ENCODE measurements at regions not wholly inside any gene's neighbourhood (a gene's known extent, or its start where the extent isn't known, plus 50 kb on each side); places are given as distances from the start of the nearest gene placed in this dataset.
"Not testable (repeated sequence)": the region's sequence is repeated elsewhere in the genome, so short reads cannot be mapped to it uniquely, and the experiment has no call there.

GRCh38 chr7:106538638-106539037 lies 122.3 kb downstream of the CCDC71L start:
- no peak overlapping the region for H3K27ac ChIP-seq
- TF ChIP-seq CTCF (conservative IDR thresholded peaks at IDR 0.05) = no peak

GRCh38 chr7:106537119-106537518 lies 123.8 kb downstream of the CCDC71L start:
- H3K27ac ChIP-seq = no peak overlapping the region
- no peak for TF ChIP-seq CTCF (conservative IDR thresholded peaks at IDR 0.05)

- no peak for TF ChIP-seq CTCF (conservative IDR thresholded peaks at IDR 0.05)
- no peak overlapping the region for H3K27ac ChIP-seq
These were observed 124.9 kb downstream of the CCDC71L start for GRCh38 chr7:106536079-106536478.

- H3K27ac ChIP-seq = no peak overlapping the region
- no peak for TF ChIP-seq CTCF (conservative IDR thresholded peaks at IDR 0.05)
These were observed 125.6 kb downstream of the CCDC71L start for GRCh38 chr7:106535234-106535932.

GRCh38 chr7:106534271-106534846 lies 126.6 kb downstream of the CCDC71L start:
- no peak overlapping the region for H3K27ac ChIP-seq
- TF ChIP-seq CTCF (conservative IDR thresholded peaks at IDR 0.05) = no peak

- not testable (repeated sequence) for H3K27ac ChIP-seq
These were observed 130.8 kb downstream of the CCDC71L start for GRCh38 chr7:106530183-106530582.

- not testable (repeated sequence) for H3K27ac ChIP-seq
These were observed 134.3 kb downstream of the CCDC71L start for GRCh38 chr7:106526617-106527016.

GRCh38 chr7:106524690-106525059 lies 136.3 kb downstream of the CCDC71L start:
- TF ChIP-seq CTCF (conservative IDR thresholded peaks at IDR 0.05) = no peak
- H3K27ac ChIP-seq = no peak overlapping the region
